ENCODE measurements at regions not wholly inside any gene's neighbourhood (a gene's known extent, or its start where the extent isn't known, plus 50 kb on each side); places are given as distances from the start of the nearest gene placed in this dataset.

- H3K4me3 ChIP-seq: no peak overlapping the region
- H3K9me3 Mint-ChIP-seq: no peaks in the 10 kb centered on the region
- H3K27ac ChIP-seq (ENCODE audit: low read depth): no peak overlapping the region
- 0 out of 3 replicates have a peak, but pooled peaks cover 1% of the 10 kb centered on the region for H3K4me1 Mint-ChIP-seq
- no peak for ATAC-seq
- no peaks in the 10 kb centered on the region for H3K4me1 ChIP-seq (ENCODE audit: insufficient read depth)
- H3K27me3 Mint-ChIP-seq (ENCODE audit: insufficient read depth, low read depth, poor library complexity): no peaks in the 10 kb centered on the region
- H3K27ac Mint-ChIP-seq: no peak overlapping the region
- H4K20me1 ChIP-seq (replicated peaks; ENCODE audit: insufficient read depth): no peaks in the 10 kb centered on the region
- no peak overlapping the region for H2AFZ ChIP-seq
- no peaks in the 10 kb centered on the region for H3K36me3 ChIP-seq (ENCODE audit: insufficient read depth)
- no peak for DNase-seq (ENCODE audit: low spot score)
- no peaks in the 10 kb centered on the region for H3K27me3 ChIP-seq (ENCODE audit: insufficient read depth)
- TF ChIP-seq REST (IDR thresholded peaks at IDR 0.05; ENCODE audit: unreplicated experiment) (no peak), STAT1 (IDR thresholded peaks at IDR 0.05; ENCODE audit: unreplicated experiment) (no peak), JUNB (IDR thresholded peaks at IDR 0.05; ENCODE audit: unreplicated experiment) (no peak), ZNF331 (CRISPR knock-in tag; IDR thresholded peaks at IDR 0.05; ENCODE audit: low read depth) (no peak), CREB1 (CRISPR knock-in tag; IDR thresholded peaks at IDR 0.05; ENCODE audit: low read depth) (no peak), ETS1 (IDR thresholded peaks at IDR 0.05) (no peak), ZNF114 (CRISPR knock-in tag; IDR thresholded peaks at IDR 0.05) (no peak), CTCF (conservative IDR thresholded peaks at IDR 0.05; ENCODE audit: low read depth in 2 of 2) (no peak), ZNF462 (CRISPR knock-in tag; IDR thresholded peaks at IDR 0.05) (no peak), EZH2phosphoT487 (IDR thresholded peaks at IDR 0.05; ENCODE audit: unreplicated experiment) (no peak), NANOG (IDR thresholded peaks at IDR 0.05; ENCODE audit: borderline replicate concordance) (no peak), POLR2AphosphoS5 (IDR thresholded peaks at IDR 0.05; ENCODE audit: low read depth) (no peak), EZH2 (IDR thresholded peaks at IDR 0.05; ENCODE audit: low read depth, unreplicated experiment) (no peak)
- no peak overlapping the region for H3K4me2 ChIP-seq
- no peaks in the 10 kb centered on the region for H3F3A ChIP-seq (replicated peaks; ENCODE audit: low read depth)
- H3K36me3 Mint-ChIP-seq (ENCODE audit: low read depth): no peaks in the 10 kb centered on the region
- H3K9me2 ChIP-seq (ENCODE audit: insufficient read depth): peaks cover 5% of the 10 kb centered on the region; the same call in 1 of the 2 replicates
- no peak overlapping the region for H3K4me3 Mint-ChIP-seq
- no peaks in the 10 kb centered on the region for H3K79me2 ChIP-seq (replicated peaks; ENCODE audit: insufficient read depth)
These were observed 346.8 kb upstream of the FMN2 start for GRCh38 chr1:239744851-239745250.

Measured in GM23338 (cell line).